Activated naive CD4-positive, alpha-beta T cell treated with anti-CD3 and anti-CD28 coated beads, Interleukin-2, amount 50 U/mL, for 72 hours (primary cell): ENCODE measurements at regions not wholly inside any gene's neighbourhood (a gene's known extent, or its start where the extent isn't known, plus 50 kb on each side); places are given as distances from the start of the nearest gene placed in this dataset.
A peak's percentile ranks its signal among the peaks of the same experiment; 100 is the strongest.

Experiments used
- ATAC-seq, 2 donors: fragments of 150-1000 bp; cut with Tn5 transposase; 2 replicates each; pipeline ENCODE4 v1.10.0; 2021; ENCODE audit warnings: mild to moderate bottlenecking in 2 of 2, moderate library complexity in 2 of 2
- DNase-seq, 2 donors: peaks; one replicate each; pipeline ENCODE4 v3.0.0; 2021 to 2022; ENCODE audit warnings: low spot score in 2 of 2
- H3K27ac Mint-ChIP-seq, 2 donors: one replicate each; pipeline ENCODE4 v1.8.0; 2022; ENCODE audit warnings: mild to moderate bottlenecking in 2 of 2, mixed read lengths in 2 of 2
- H3K36me3 Mint-ChIP-seq, 2 donors: one replicate each; pipeline ENCODE4 v1.8.0; 2022; ENCODE audit warnings: mixed read lengths in 2 of 2
- H3K9me3 Mint-ChIP-seq, 2 donors: one replicate each; pipeline ENCODE4 v1.8.0; 2022; ENCODE audit warnings: mixed read lengths in 2 of 2

DNA sequence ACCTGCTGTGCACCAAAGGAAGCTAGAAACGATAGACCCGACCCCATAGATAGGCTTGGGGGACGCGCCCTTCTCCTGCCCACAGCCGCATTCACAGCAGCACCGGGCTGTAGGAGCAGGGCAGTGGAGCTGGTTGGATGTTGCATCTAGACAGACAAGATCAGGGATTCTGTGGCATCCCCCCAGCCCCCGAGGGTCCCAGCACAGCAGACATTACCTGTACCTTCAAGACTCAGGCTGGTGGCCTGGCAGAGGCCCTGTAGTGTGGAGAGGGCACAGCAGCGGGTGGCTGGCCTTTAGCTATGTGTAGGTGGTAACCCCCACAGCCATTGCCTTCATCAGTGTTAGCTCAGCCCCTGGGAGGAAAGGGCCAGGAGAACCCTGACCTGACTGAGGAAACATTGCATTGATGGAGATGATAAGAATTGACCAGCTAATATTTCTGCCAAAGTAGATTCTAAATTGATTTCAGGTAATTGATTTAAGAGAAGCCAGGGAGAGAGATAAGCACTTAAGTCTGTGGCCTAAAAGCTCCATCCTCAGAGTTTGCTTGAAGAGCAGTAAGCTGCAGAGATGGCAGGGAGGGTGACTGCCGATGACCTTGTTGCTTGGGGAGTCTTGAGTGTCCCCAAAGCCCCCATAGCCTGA is 269.4 kb downstream of the TLE3 start:
- Mint-ChIP-seq H3K36me3 (no peaks in the 10 kb centered on the region), H3K27ac (no peak overlapping the region), H3K9me3 (no peaks in the 10 kb centered on the region)
- DNase-seq = no peak
- no peak for ATAC-seq

DNA sequence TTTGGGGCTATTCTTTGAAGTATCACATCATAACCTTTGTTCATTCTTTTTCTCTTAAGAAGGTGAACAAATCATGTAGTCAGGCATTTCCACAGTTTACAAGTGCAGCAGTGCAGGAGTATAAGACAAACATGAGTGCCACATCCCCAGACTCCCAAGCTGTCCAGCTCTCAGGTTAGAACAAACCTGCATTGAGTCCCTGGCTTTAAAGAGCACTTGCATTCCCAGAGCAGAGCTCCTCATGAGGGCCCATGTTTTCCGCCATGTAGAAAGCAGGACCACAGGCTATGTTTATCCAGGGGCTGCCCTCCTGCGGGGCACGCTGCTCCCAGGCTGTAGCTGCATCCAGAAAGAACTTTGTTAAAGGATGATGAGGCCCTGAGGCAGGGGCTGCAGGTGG is 267.7 kb downstream of the TLE3 start:
- no peak for DNase-seq

DNA sequence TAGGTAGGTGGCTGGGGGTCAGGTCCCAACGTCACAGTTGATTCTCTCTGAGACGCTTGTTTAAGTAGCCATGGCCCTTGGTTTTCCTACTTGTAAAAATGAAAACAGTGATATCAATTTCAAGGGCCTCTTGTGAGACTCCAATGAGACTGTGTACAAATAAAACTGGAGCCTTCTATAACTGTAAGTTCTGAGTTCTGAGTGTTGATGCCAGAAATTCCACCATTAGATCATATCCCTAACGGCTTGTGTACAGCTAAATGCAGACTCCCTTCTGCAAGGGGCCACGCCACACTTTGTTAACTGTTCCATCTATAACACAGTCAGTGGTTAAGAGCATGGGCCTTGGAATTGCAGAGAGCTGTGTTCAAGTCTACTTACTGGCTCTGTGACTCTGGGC is 267.3 kb downstream of the TLE3 start:
- no peaks in the 10 kb centered on the region for H3K9me3 Mint-ChIP-seq

More for the DNA sequence above, 267.7 kb downstream of the TLE3 start:
- Mint-ChIP-seq H3K36me3 (no peaks in the 10 kb centered on the region), H3K27ac (no peak overlapping the region), H3K9me3 (no peaks in the 10 kb centered on the region)
- no peak for ATAC-seq

DNA sequence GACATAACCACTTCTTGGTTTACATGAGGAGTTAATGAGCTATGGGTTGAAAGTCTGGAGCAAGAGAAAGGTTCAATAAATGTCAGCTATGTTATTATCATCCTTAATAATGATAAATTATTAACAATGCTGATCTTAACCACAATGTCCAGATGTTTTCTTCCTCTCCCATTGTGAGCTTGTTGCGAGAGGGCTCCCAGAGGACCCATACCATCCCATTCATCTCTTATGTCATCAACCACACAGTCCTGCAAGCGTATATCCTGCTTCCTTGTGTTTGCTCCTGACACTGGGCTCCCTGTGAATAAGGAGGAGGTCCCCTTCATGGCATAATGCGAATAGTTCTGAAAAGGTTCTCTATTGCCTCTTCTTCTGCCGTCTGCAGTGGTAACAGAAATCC is 266.8 kb downstream of the TLE3 start:
- DNase-seq (no peak), ATAC-seq (no peak)
- no peaks in the 10 kb centered on the region for H3K9me3 Mint-ChIP-seq
- H3K27ac Mint-ChIP-seq = no peak overlapping the region
- H3K36me3 Mint-ChIP-seq = no peaks in the 10 kb centered on the region

More for the DNA sequence above, 267.3 kb downstream of the TLE3 start:
- DNase-seq (no peak), ATAC-seq (no peak)
- no peaks in the 10 kb centered on the region for H3K36me3 Mint-ChIP-seq
- no peak overlapping the region for H3K27ac Mint-ChIP-seq

DNA sequence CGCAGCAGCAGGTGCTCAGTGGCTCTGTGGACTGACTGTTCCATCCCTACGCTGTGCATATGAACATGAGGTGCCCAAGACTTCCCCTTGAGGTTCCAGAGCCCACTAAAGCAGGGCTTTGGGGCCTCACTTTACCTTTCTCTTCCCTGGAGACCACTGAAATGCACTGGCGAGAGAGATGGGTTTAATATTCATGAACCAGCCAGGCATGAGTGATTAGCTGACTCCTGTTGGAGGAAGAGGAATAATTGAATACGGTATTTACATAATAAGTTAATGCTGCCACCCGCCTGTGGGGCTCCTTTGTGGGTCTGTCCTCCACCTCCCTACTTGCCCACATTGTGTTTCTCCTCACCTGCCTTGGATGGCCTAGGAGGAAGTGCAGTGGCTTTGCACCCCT is 263.4 kb downstream of the TLE3 start:
- Mint-ChIP-seq H3K9me3 (no peaks in the 10 kb centered on the region), H3K36me3 (no peaks in the 10 kb centered on the region), H3K27ac (no peak overlapping the region)

DNA sequence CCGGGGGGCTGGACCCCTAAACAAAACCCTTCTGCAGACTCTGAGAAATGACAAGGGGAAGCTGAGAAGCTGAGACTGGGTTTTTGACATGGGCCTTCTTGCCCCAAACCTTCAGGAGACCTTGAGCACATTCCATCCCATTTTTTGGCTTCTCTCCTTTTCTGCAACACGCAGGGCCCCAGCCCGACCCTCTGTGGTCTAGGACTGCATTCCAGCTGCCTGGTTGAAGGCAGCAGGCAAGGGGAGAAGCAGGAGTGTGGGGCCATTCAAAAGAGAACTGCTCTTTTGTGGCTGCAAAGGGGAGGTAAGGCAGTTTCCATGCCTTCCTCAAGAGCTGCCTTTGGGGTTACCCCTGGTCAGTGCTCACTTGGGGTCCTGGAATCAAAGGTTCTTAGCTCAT is 263.0 kb downstream of the TLE3 start:
- H3K9me3 Mint-ChIP-seq = no peaks in the 10 kb centered on the region
- DNase-seq = no peak

More for the DNA sequence above, 263.4 kb downstream of the TLE3 start:
- ATAC-seq (no peak), DNase-seq (no peak)

DNA sequence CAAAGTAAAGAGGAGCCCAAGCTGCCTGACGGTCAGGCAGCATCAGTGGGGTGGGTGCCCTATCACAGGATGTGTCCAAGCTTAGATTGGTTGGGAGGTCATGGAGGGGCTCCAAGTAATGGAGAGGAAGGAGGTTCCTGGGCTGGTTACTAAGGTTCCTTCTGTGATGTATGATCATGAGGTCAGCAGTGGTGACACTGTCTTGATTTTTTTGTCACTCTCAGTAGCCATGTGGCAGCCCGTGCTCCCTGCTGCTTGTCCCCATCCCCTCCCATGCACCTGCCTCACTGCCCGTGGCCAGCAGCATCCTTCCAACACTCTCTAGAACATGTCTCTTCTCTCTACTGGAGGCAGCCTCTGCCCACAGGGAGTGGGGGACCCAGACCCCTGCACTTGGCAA is 261.7 kb downstream of the TLE3 start:
- H3K9me3 Mint-ChIP-seq = no peaks in the 10 kb centered on the region
- no peak for ATAC-seq
- no peak for DNase-seq

More for the DNA sequence above, 263.0 kb downstream of the TLE3 start:
- Mint-ChIP-seq H3K36me3 (no peaks in the 10 kb centered on the region), H3K27ac (no peak overlapping the region)
- ATAC-seq = no peak

DNA sequence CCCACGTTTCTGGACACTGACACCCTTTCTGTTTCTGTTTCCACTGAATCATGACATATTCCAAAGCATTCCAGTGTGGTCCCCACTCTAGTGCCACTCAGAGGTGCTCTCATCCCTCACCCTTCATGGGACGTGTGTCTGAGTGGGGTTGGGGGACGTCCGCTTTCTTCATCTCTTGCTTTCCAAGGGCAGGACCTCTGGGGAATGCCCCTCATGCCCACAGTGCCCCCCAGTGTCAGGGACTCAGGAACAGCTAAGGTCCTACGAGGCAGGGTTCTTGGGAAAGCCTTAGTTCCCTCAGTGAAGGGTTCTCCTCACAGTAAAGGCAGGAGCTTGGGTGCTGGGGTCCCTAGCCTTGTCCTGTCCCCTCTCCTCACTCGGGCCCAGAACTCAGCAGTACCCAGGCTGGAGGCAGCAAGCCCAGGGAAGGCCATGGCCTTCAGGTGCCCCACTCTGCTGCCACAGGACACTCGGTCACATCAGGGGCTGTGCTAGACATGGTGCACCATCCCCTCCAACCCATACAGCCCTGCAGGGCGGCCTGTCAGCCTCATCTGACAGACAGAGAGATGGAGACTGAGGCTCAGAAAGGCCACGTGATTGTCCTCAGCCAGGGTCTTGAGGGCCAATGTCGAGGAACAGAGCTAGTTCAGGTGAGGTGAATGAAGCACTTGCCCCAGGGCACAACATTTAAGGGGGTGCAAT is 261.0 kb downstream of the TLE3 start:
- Mint-ChIP-seq H3K27ac (peak overlapping the region in 1 of 2 donors; percentile 36), H3K36me3 (no peaks in the 10 kb centered on the region), H3K9me3 (no peaks in the 10 kb centered on the region)
- no peak for DNase-seq
- ATAC-seq = no peak

More for the DNA sequence above, 261.7 kb downstream of the TLE3 start:
- H3K36me3 Mint-ChIP-seq = no peaks in the 10 kb centered on the region
- peak overlapping the region in 1 of 2 donors; percentile 26 for H3K27ac Mint-ChIP-seq

DNA sequence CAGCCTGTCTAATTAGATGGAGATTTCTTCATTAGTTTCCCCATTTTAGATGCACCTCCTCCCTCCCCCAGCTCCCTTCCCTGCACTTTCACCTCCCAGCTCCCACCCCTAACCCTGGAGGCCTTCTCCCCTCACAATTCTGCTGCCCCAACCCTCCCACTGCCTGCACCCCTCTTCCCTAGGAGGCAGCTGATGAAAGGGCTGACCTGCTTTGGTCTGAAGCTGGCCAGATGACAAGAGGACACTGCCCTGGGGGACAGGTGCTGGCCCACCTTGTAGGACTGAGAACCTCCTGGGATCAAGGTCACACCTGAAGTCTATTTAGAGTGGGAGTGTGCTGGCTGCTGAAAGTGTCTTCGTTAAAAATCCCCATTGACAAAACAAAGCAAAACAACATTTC is 259.4 kb downstream of the TLE3 start:
- DNase-seq (no peak), ATAC-seq (no peak)
- no peaks in the 10 kb centered on the region for H3K9me3 Mint-ChIP-seq
- H3K27ac Mint-ChIP-seq = peak overlapping the region in 1 of 2 donors; percentile 77
- no peaks in the 10 kb centered on the region for H3K36me3 Mint-ChIP-seq

DNA sequence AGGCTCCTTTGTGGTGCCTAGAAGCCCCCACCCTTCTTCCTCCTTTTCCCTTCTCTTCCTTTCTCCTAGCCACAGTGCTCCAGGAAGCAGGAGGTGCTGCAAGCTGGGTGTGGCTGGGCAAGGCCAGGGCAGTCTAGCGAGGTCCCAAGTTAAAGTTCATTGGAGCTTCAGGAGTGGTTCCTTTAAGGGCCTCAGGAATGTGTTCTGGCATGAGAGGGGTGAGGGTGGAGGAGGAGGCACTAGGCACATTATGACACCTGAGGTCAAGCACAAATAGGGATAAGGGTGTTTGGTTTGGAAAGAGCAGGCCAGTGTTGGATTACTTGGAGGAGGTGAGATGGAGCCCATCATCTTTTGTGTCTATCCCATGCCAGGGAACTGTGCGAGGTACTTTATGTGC is 258.7 kb downstream of the TLE3 start:
- H3K36me3 Mint-ChIP-seq = no peaks in the 10 kb centered on the region
- no peaks in the 10 kb centered on the region for H3K9me3 Mint-ChIP-seq
- no peak overlapping the region for H3K27ac Mint-ChIP-seq
- no peak for DNase-seq
- no peak for ATAC-seq

DNA sequence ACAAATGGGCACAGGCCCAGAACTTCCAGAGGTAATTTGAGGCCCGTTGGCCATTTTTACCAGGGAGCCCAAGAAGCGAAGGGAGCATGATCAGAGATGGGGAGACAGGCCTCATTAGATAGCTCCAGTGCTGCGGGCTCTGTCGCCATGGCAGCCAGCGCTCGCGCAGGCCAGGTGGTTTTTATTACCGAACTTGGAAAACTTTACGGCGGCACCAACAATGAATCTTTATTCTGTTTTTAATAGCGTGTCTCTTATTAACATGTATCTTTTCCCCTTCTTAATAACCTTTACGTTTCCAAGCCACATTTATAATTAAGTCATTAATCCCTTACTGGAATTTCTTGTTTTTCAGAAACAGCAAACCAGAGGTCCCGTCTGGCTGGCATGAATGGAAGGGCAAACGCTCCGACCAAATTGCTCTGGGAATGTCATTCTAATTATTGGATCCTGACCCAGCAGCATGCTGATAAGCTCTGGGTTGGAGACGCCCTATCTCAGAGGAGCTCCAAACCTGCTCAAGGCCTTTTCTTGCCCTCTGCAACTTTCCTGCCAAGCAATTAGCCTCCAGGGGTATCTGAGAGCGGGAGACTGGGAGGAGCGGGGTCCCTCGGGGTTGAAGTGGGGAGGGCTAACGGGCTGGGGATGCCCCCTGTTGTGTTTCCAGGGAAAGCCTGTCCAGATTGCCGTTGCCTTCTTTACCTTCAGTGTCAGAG is 256.4 kb downstream of the TLE3 start:
- ATAC-seq = no peak
- H3K9me3 Mint-ChIP-seq = no peaks in the 10 kb centered on the region

DNA sequence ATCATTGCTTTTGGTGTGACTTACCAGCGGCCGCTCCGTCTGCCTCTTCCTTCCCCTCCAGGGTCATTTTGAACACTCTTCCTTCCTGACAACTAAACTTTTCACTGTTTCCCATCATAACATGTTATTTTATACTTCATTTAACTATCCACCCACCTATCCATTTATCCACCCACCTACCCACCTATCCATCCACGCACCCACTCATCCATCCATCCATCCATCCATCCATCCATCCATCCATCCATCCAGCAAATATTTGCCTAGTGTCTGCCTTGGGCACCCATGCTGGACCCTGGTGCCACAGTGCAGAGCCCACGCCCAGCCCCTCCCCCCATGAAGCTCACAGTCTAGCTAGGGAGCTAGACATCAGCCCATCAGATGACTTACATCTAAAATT is 254.9 kb downstream of the TLE3 start:
- H3K9me3 Mint-ChIP-seq = no peaks in the 10 kb centered on the region
- no peaks in the 10 kb centered on the region for H3K36me3 Mint-ChIP-seq
- no peak overlapping the region for H3K27ac Mint-ChIP-seq
- DNase-seq (no peak), ATAC-seq (no peak)

More for the DNA sequence above, 256.4 kb downstream of the TLE3 start:
- no peak for DNase-seq
- no peaks in the 10 kb centered on the region for H3K36me3 Mint-ChIP-seq
- H3K27ac Mint-ChIP-seq = no peak overlapping the region

DNA sequence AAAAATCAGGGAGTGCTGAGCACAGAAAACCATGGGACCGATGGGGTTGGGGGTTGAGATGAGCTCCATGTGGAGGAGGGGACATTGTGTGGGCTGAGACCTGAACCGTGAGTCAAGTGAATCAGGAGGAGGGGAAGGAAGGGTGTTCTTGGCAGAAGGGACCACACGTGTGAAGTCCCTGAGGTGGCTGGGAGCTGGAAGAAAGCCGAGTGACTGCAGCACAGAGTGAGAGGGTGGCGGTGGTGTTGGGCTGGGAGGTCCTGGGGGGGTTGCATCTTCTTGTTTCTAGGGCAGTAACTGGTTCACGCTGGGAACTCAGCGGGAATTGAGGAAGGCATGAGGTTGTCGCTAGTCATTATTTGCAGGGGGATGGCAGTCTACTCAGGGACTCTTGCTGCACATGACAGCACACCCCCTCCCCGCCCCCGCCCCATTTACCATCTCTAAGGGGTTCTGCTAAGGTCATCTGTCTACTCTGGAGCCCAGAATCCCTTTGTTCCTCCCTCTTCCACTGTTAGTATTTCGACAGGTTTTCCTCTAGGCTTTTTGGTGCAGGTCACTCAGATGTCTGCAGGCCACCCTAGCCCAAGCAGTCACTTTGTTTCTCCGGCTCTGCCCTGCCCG is 254.3 kb downstream of the TLE3 start:
- H3K36me3 Mint-ChIP-seq = no peaks in the 10 kb centered on the region
- ATAC-seq = no peak
- no peak for DNase-seq
- H3K27ac Mint-ChIP-seq = peak overlapping the region in 1 of 2 donors; percentile 41
- no peaks in the 10 kb centered on the region for H3K9me3 Mint-ChIP-seq

DNA sequence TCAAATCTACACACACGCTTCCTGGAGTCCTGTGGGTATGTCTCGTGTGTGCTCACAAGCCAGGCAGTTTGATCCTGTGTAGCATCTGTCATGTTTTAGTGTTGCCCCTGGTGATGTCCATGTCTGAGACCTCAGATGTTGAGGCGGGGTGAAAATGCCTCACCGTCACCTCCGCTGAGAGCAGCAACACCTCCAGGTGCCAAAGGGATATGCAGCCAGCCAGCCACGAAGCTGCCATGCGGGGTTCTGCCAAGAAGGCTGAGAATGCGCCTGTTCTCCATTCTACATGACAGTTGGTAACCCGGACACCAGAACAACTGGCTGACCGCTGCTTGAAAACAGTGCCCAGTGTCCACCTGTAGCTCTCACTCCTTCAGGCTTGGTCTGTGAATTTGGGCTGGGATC is 253.8 kb downstream of the TLE3 start:
- no peak for ATAC-seq
- DNase-seq = no peak
- Mint-ChIP-seq H3K27ac (no peak overlapping the region), H3K9me3 (peaks cover 0 to 3% of the 10 kb centered on the region in 2 donors), H3K36me3 (no peaks in the 10 kb centered on the region)

DNA sequence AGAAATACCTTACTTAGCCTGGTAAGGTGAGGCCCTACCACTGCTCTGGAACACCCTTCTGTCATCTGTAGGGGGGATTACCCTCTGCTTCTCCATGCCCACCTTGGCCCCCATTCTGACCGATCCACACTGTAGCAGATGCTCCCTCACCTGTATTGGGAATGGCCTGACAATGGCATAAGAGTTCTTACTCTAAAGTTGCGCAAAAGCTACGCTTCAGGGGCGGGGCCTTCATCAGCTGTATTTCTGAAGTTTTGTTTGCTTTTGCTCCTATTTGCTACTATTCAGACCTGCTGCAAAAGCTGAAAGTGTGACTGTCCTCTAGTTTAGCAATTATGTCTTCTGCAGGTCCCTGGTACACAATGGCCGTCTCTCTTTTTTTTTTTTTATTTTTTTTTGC is 252.6 kb downstream of the TLE3 start:
- ATAC-seq (no peak), DNase-seq (no peak)
- Mint-ChIP-seq H3K36me3 (no peaks in the 10 kb centered on the region), H3K27ac (no peak overlapping the region), H3K9me3 (peaks cover 0 to 6% of the 10 kb centered on the region in 2 donors)

DNA sequence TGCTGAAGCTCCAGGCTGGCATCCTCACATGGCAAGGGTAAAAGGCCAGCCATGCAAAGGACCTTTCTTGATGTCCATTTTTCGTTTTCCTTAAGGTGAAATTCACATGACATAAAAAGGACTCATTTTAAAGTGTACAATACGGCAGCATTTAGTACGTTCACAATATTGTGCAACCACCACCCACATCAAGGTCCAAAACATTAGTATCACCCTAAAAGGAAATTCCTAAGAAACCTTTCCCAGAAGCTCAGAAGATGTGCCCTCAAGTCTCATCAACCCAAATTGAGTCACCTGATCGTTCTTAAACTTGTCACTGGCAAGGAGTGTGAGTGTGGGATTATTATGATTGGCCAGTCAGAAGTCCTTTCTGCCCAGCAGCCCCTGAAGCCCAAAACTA is 250.1 kb downstream of the TLE3 start:
- H3K36me3 Mint-ChIP-seq = no peaks in the 10 kb centered on the region
- no peak overlapping the region for H3K27ac Mint-ChIP-seq
- H3K9me3 Mint-ChIP-seq = peaks cover 0 to 6% of the 10 kb centered on the region in 2 donors
- DNase-seq (no peak), ATAC-seq (no peak)

DNA sequence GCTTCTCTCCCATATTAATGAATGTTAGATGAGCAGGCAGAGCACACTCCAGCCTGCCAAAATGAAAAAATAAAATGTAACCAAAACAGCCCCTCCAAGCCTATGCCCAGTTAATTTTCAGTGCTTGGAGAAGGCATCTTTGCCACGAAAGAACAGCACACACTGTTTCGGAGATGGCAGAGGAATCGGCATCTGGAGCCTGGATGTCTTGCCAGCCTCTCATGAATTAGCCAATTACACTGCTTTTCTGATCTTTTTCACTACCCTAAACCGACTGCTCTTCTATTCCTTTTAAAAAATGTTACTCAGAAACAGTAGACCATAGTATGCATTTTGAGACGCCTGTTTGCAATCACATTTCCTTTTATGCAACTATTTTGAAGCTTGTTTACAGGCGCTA is 249.6 kb downstream of the TLE3 start:
- Mint-ChIP-seq H3K9me3 (peaks cover 0 to 6% of the 10 kb centered on the region in 2 donors), H3K27ac (no peak overlapping the region), H3K36me3 (no peaks in the 10 kb centered on the region)
- no peak for DNase-seq
- ATAC-seq = no peak
